Activated CD4-positive, CD25-positive, alpha-beta regulatory T cell treated with anti-CD3 and anti-CD28 coated beads, Interleukin-2, amount 50 U/mL, for 16 hours (primary cell): ENCODE measurements at regions not wholly inside any gene's neighbourhood (a gene's known extent, or its start where the extent isn't known, plus 50 kb on each side); places are given as distances from the start of the nearest gene placed in this dataset.

Experiments used
- DNase-seq: peaks from one replicate; pipeline ENCODE4 v3.0.0-alpha.2; 2020; ENCODE audit warnings: low read depth, low spot score

DNA sequence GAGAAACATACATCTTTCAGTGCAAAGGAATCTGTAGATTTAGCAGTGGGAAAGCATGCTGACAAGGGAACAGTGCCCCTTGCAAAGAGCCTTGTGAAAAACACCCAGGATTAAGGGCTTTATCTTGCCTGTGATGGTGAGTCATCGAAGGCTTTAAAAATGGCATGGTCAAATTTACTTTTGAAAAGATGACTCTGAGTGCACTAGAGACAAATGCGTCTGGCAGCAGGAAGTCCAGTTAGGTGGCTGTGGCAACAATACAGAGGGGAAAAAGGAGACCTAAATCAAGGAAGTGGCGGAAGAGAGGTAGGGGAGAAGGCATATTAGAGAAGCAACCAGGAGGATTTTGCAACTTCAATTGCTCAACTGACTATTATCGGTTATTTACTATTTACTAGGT, 472.6 kb upstream of the CPEB2 start:
- DNase-seq: no peak

GRCh38 chr4:14532436-14532835, 469.8 kb upstream of the CPEB2 start:
- no peak for DNase-seq

GRCh38 chr4:14539246-14539645, 463.0 kb upstream of the CPEB2 start:
- no peak for DNase-seq

DNA sequence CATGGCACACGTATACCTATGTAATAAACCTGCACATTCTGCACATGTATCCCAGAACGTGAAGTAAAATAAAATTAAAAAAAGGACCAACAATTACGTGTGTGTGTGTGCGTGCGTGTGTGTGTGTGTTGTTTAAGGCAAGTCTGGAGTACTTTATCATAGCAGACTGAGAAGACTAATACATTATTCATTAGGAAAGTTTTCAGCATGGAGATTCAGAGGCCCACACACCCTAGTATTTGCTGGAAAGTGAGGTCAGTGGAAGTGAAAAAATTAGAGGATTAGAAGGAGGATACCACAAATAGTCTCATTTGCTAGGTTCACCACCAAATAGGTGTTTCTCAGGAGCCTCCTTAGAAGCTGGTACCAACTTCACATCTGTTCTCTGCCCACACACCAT, 457.1 kb upstream of the CPEB2 start:
- no peak for DNase-seq

DNA sequence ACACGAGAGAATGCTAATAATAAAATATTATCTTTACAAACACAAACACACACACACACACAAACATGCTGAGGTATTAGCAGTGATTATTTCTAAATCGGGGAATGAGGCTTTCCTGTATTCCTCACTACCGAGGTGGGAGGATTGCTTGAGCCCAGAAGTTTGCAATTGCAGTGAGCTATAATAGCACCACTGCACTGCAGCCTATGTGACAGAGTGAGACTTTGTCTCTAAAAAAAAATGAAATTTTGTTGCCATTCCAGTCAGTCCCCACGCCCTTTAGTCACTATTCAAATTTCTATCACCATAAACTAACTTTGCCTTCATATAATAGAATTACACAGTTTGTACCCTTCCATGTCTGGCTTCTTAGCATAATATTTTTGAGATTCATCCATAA, 456.5 kb upstream of the CPEB2 start:
- DNase-seq: no peak

GRCh38 chr4:14552119-14552518, 450.2 kb upstream of the CPEB2 start:
- no peak for DNase-seq

- no peak for DNase-seq
Measured at GRCh38 chr4:14559646-14560045, 442.6 kb upstream of the CPEB2 start.

DNA sequence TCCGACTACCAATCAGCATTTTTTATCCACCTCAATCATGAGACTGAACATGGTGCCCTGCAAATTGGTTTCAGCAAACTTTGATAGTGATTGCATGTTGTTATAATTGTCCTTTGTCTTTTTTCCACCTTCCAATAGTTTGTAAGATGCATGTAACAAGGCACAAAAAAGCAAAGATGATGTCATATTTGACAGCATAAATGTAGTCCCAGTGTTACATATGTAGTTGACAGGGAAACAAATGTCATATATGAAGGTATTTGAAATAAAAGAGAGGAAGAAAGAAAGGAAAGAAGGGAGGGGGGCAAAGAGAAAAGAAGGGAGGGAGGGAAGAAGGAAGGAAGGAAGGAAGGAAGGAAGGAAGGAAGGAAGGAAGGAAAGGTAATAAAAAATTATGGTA, 441.7 kb upstream of the CPEB2 start:
- no peak for DNase-seq

DNA sequence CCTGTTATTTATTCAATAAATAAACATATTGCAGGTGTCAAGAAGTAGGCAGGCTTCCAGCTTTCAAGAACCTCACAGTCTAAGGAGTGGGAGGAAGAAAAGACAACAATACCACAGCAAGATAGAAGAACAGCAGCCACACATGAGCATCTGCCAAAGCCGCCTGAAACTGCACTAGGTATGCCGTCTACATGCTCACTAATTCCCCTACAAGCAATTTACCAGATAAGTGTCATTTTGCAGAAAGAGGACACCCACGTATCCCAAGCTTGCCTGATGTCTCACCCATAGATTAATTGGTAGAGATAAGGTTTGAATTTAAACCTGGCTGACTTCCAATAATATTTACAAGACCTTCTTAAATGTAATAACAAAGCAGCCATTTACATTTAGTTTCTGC, 439.4 kb upstream of the CPEB2 start:
- no peak for DNase-seq

DNA sequence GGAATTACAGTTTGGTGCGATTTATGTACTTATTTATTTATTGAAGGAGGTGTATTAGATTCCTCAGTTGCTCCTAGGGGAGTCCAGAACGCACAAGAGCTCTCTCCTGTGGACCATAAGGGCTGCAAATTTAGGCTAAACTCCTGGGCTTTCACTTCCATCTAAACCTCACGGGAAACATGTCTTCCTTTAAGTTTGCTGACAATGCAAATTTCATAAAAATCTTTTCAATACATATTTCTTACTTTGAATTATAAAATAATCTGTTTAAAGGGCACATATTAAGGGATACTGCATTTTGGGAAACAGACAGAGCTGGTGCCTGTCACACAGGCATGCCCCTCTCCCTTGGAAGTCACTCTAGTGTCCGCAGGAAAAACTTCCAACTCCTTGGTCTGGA, 438.0 kb upstream of the CPEB2 start:
- no peak for DNase-seq

DNA sequence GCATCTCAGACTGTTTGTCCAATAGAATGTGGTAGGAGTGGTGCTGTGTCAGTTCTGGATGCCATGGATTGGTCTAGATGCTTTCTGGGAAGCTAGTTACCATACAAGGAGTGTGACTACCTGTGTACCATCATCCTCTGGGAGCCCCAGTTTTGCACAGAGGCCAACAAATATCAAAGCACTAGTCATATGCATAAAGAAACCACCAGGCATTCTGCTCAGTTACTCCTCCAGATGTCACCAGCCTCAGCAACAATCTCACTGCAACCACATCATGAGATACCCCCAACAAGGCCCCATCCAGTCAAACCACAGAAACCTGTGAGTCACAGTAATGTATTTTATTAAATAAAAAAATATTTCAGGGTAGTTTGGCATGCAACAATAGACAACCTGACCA, 435.8 kb upstream of the CPEB2 start:
- DNase-seq: no peak

GRCh38 chr4:14568351-14568750, 433.9 kb upstream of the CPEB2 start:
- DNase-seq: no peak

GRCh38 chr4:14575289-14575688, 427.0 kb upstream of the CPEB2 start:
- no peak for DNase-seq

- DNase-seq: no peak
Measured at GRCh38 chr4:14575919-14576318, 426.4 kb upstream of the CPEB2 start.

DNA sequence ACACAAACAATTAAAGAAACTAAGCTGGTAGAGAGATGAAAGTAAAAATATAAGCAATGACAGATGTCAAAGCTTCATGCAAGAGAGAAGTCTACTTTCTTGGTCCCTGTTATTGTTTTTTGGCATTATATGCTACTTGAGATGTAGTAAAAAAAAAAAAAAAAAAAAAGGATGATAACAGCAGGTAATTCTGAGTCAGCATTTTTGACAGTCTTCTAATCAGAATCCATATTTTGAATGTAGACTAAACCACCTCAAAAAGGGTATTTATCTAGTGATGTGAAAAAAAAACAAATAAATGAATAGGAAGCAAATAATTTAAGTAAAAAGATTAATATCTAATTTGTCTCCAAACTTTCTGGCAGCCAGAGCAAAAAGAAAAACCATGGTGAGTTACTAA, 422.2 kb upstream of the CPEB2 start:
- no peak for DNase-seq

GRCh38 chr4:14581741-14582140, 420.5 kb upstream of the CPEB2 start:
- DNase-seq: no peak

DNA sequence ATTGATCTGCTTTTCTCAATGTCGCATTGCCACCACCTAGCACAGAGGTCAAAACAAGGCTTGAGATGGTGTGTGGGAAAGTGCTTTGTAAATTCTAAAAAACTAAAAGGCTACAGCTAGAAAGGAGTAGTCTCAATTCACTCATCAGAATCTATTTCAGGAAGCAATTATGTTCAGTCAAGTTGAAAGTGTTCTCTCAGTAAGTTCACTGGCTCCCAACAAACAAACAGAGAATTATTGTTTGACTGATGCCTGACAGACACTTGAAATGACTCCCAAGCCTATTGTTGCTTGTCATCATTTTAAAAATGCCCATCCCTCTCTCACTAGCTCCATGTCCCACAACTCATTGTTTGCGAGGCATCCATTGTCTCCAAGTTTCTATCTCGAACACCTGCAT, 419.6 kb upstream of the CPEB2 start:
- DNase-seq: no peak

DNA sequence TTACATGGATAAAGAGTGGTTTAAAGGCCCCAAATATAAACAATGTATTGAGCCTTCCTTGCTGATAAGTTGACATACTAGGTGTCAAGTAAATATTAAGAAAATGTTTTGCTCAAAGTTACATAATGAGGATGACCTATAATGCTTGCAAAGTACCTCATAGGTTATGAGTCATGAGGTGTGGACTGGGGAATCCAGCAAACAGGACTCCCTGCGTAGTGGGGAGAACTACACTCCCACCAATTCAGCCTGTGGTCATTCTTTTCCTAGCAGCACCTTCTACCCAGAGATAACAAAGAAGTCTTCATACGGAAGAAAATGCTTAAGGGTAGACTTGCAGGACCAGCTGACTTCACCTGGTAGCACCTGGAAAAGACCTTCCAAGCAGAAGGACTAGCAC, 418.9 kb upstream of the CPEB2 start:
- DNase-seq: no peak

GRCh38 chr4:14583752-14584151, 418.5 kb upstream of the CPEB2 start:
- no peak for DNase-seq

- DNase-seq: no peak
Measured at GRCh38 chr4:14592950-14593349, 409.3 kb upstream of the CPEB2 start.

DNA sequence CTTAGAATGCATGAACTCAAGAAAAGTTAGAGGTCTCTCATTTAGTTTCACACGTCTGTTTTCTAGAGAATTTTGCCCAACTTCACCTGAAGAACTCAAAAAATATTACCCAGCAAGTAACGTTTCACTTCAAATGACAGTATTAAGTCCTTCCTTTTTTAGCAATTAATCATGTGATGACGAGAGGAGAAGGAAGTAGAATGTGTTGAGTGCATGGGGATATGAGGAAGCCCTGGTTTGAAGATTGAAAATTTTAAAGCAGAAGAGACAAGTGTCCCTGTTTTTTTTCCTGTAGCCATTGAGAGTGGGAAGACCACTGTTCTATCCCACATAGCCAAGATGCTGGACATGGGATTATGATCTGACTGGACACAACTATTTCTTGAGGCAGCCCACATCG, 406.3 kb upstream of the CPEB2 start:
- DNase-seq: no peak

DNA sequence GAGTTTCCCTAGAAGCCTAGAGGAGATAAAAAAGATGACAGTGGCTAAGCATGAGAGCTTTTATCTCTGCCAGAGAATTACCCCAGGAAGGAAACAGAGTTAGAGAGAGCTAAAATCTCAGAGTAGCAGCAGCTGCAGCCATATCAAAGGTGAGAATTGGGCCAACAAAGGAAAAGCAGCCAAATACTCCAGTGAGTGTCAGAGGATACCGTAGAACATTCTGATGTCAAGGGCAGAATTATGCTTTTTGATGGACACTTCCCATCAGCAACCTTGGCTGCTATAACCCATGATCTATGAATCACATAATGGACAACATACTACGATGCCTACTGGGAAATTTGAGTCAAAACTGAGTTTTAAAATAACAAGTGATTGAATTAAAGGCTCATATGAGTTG, 405.8 kb upstream of the CPEB2 start:
- no peak for DNase-seq

GRCh38 chr4:14596904-14597303, 405.4 kb upstream of the CPEB2 start:
- no peak for DNase-seq

- DNase-seq: no peak
Measured at GRCh38 chr4:14602206-14602605, 400.1 kb upstream of the CPEB2 start.

GRCh38 chr4:14607001-14607400, 395.3 kb upstream of the CPEB2 start:
- no peak for DNase-seq
